HG03039 (cell line): ENCODE measurements at regions not wholly inside any gene's neighbourhood (a gene's known extent, or its start where the extent isn't known, plus 50 kb on each side); places are given as distances from the start of the nearest gene placed in this dataset.
"Not testable (repeated sequence)": the region's sequence is repeated elsewhere in the genome, so short reads cannot be mapped to it uniquely, and the experiment has no call there.

ENCODE experiments used
- ATAC-seq: cut with Tn5 transposase; IDR thresholded peaks from one replicate; pipeline ENCODE4 v1.9.1; 2021; ENCODE audit warnings: mild to moderate bottlenecking, moderate library complexity; ENCODE audit not compliant: unreplicated experiment

GRCh38 chr11:87879118-87879517, 296.1 kb downstream of the RAB38 start:
- ATAC-seq, result no peak

DNA sequence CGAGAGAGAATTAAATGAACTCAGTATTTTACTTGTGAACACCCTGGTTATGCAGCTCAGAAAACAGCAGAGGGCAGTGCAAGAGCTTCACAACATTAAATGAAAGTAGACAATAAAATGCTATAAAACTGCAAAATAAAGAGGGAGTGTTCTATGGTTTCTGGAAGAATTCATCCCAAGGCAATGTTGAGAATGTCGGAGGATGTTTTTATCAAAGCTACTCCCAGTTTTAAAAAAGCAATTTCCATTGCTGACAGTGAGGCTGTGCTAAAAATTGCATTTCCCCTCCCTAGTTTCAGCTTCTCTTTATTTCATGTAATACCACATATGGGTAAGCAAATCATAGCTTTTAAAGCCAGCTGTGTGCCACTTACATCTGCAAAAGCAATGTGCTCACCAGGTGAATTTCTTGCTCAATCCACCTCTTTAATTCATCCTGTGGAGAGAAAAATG, 296.8 kb downstream of the RAB38 start:
- no peak for ATAC-seq

DNA sequence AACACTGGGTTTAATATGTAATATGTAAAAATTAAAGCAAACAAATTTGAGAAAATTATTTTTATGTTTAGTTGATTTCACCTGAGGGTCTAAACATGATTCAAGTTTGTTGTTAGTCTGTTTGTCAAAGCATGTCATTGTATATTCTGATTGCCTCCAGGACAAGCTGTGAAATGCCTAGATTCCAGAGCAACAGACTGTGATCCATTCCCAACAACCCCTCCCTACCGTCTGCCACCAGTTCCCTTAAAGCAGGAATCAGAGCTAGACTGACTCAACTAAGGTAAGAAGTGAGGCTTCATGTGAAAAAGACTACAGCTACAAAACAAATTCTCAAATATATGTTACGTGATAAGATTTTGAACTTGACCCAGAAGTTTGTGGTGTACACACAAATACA, 304.2 kb downstream of the RAB38 start:
- no peak for ATAC-seq

DNA sequence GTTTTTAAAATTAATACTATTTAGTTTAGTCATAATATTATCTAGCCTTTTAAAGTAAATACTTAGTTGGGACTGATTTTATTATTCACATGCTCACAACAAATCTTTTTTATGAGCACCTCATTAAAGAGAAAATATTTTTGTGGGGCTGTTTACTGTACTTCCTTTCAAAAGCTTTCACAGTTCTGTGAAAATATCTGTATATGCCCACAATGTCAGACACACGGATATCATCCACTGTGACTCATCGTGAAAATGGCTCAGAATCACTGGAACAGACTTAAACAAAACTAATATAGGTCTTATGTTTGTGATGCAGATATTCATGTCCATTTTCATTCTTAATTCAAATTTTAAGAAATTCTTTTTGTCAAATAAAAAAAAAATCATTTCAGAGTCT, 305.2 kb downstream of the RAB38 start:
- ATAC-seq, result no peak

DNA sequence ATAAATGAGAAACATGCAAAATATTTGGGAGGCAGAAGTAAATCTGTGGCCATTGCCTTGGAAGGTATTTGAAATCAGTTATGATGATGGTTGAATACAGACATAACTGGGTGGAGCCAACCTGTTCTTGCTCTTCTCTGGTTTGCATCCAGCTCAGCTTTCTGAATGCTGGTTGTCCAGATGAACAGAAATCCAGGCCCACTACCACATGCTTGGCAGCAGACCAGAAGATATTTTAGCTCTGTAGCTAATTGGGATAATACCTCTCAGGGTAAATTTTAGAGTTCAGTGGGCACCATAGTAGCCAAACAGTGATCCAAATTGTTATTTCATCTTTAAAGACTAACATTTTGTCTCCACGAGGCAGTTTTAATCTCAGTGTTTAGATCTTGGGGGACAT, 308.3 kb downstream of the RAB38 start:
- ATAC-seq, result no peak

DNA sequence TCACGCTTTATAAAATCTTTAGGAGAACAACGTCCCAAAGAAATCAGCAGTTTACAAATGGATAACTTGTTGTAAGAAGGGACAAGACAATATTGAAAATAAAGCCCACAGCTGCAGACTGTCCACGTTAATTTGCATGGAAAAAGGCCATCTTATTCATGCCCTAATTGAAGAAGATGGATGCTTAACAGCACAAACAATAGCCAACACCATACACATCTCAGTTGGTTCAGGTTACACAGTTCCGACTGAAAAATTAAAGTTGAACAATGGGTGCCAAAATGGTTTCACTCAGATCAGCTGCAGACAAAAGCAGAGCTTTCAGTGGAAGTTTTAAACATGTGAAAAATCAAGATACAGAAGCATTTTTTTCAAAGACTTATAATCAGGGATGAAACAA, 314.2 kb downstream of the RAB38 start:
- no peak for ATAC-seq

DNA sequence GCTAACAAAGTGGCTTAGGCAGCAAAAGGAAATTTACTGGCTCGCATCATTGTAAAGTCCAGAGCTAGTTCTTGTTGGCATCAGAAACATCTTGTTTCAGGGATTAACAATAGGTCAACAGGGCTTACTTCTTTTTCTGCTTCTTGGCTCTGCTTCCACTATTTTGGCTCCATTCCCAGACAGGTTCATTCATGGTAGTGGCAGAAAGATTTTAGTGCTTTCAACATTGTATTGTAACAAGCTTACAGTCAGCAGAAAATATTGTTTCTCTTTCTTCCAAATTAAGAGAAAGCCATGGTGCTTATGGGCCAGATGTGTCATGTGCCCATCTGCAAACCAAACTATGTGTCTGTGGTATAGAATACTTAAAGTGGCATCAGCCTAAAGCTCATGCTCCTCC, 315.6 kb downstream of the RAB38 start:
- no peak for ATAC-seq

GRCh38 chr11:87851827-87852226, 323.4 kb downstream of the RAB38 start:
- ATAC-seq, result no peak

DNA sequence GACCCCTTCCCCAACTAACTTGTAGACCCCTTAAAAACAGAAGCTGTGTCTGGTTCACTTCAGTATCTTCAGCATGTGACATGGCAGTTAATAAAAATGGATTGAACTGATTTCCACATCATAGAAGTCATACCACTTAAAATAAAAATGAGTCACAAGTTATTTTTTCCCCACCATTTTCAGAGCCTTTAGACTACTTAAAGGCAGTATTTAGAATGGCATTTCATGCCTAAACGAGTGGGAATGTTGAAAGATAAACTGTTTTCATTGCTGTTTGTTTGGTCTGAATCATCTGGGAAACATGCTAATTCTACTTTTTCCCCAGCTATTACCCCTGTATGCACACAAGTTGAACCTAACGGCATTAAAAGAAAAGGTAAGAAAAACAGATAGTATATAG, 324.0 kb downstream of the RAB38 start:
- no peak for ATAC-seq

GRCh38 chr11:87849216-87849615, 326.0 kb downstream of the RAB38 start:
- ATAC-seq, result no peak

DNA sequence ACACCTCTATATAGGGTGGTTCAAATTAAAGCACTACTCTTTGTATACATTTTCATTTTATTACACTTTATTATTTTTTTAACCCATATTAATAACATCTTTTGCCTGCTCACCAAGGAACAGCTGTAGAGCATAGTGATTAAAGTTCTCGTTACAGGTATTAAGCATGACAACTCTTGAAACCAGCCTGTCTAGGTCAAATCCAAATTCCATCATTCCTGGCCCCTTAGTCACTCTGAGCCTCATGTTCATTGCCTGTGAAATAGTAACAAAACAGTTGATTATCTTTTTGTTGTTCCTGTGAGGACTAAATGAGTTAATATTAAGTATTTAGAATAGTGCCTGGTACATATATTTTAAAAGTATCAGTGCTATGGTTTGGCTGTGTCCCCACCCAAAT, 334.5 kb downstream of the RAB38 start:
- no peak for ATAC-seq

DNA sequence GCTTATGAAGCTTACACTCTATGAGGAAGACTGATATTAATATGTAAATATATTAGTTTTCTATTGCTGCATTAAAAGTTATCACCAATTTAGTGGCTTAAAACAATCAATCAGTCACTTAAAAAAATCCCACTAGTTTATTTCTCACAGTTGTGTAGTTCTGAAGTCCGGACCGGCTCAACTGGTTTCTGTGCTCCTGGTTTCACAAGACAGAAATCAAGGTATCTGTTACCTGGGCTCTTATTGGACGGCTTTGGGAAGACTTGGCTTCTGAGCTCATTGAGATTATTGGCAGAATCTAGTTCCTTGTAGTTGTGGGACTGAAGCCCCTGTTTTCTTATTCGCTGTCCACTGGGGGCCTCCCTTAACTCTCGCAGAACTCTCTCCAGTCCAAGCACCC, 343.0 kb downstream of the RAB38 start:
- ATAC-seq, result no peak

DNA sequence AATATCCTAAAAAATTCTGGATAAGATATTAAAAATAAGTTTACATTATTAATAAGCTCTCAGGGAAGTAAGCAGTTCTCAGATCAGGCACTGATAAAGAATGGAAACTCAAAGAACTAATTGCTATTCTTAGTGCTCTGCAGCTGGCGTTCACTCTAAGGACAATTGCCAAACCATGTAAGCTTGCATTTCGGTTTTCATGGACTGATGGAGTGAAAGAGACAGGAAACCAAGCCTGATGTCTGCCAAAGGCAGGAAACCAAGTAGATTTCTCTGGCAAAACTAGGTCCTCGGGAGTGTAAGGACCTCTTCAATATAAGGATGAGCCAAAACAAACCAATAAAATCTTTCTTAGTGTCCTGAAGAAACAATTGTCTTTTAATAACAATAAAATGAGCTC, 355.2 kb downstream of the RAB38 start:
- ATAC-seq, result no peak

- no peak for ATAC-seq
These were observed 356.1 kb downstream of the RAB38 start for GRCh38 chr11:87819151-87819550.

GRCh38 chr11:87812571-87813365, 362.5 kb downstream of the RAB38 start:
- ATAC-seq, result no peak

- no peak for ATAC-seq
These were observed 364.8 kb downstream of the RAB38 start for GRCh38 chr11:87810486-87810885.

- no peak for ATAC-seq
These were observed 366.0 kb downstream of the RAB38 start for GRCh38 chr11:87809256-87809655.

GRCh38 chr11:87804176-87804575, 371.1 kb downstream of the RAB38 start:
- ATAC-seq, result no peak

DNA sequence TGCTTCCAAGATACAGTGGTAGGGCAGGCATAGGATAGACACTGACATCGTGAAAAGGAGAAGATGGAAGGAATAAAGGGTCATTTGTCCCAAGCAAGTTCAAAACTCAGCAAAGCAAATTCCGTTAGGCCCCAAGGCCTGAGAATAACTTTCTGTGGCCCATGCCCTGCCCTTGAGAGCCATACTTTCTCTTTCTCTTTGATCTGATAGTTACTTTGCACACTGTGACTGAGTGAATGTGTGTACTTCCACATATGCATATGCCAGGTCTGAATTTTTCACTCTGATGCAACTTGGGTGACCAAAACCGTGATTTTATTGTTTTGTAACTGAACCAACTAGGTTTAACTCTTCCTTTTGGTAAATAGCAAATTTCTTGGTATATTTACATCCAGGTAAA, 371.5 kb downstream of the RAB38 start:
- ATAC-seq, result no peak

GRCh38 chr11:87784862-87785261, 390.4 kb downstream of the RAB38 start:
- not testable (repeated sequence) for ATAC-seq

- ATAC-seq, result no peak
These were observed 395.2 kb downstream of the RAB38 start for GRCh38 chr11:87780068-87780413.

DNA sequence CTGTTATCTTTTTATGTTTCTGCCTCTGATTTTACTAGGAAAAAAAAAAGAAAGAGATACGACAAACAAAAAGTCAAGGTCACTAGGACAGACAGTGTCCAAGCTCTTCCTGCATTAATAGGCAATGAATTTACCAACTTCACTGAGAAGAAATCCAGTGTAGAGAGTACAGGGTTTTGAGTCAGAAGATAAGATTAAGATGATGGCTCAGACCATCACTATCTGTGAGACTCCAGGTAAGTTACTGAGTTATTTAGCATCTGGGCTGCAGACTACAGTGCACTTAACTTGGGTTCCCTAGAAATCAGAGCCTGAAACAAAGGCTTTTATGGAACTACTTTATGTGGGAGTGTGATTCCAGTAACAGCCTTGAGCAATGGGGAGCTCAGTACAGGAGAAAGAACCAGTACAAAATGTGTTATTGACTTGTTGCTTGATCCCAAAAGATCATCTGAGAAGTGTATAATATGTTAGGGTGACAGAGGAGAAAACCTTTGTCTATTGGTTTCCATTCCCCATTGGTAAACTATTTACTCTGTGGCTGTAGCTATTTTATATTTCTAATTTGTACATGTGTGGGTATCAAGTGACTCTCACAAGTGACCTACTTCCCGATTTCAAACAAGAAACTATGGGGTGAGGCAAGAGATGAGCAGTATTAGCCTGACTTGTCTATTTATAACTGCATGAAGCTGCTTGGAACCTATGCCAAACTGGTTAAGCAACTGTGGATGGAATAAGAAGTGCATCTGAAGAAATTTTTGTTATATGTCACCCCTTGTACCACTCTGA, 395.8 kb downstream of the RAB38 start:
- no peak for ATAC-seq
